ENCODE measurements at regions not wholly inside any gene's neighbourhood (a gene's known extent, or its start where the extent isn't known, plus 50 kb on each side); places are given as distances from the start of the nearest gene placed in this dataset.

GRCh38 chr7:131255242-131255641, 72.4 kb upstream of the MKLN1 start:
- DNase-seq (ENCODE audit: low read depth in 2 of 2), result no peak

DNA sequence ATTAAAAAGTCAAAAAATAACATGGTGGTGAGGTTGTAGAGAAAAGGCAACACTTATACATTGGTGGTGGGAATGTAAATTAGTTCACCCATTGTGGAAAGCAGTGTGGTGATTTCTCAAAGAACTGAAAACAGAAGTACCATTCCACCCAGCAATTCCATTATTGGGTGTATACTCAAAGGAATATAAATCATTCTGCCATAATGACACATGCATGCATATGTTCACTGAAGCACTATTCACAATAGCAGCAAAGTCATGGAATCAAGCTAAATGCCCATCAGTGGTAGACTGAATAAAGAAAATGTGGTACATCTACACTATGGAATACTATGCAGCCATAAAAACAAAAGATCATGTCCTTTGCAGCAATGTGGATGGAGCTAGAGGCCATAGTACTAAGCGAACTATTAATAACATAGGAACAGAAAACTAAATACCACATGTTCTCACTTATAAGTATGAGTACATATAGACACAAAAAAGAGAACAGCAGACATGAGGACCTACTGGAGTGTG, 66.1 kb upstream of the MKLN1 start:
- DNase-seq (ENCODE audit: low read depth in 2 of 2), result no peak

DNA sequence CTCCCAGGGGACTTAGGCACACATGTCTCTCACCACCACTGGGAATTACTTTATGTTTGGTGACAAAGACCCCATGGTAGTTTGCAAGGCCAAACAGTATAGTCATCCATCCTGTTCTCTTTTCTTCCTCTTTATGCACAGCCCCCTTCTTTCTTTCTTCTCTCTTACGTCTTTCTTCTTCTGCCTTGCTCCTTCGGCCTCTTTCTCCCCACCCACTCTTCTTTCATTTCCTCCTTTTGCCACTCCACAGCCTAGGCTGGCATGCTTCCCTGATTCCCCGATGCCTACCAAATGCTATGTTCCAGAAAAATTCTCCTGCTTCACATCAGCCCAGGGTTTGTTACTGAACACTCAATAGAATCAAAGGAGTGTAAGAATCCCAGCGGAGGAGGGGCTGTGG, 62.4 kb upstream of the MKLN1 start:
- DNase-seq (ENCODE audit: low read depth in 2 of 2), result no peak

GRCh38 chr7:131267631-131268030, 60.0 kb upstream of the MKLN1 start:
- no peak for DNase-seq (ENCODE audit: low read depth in 2 of 2)

DNA sequence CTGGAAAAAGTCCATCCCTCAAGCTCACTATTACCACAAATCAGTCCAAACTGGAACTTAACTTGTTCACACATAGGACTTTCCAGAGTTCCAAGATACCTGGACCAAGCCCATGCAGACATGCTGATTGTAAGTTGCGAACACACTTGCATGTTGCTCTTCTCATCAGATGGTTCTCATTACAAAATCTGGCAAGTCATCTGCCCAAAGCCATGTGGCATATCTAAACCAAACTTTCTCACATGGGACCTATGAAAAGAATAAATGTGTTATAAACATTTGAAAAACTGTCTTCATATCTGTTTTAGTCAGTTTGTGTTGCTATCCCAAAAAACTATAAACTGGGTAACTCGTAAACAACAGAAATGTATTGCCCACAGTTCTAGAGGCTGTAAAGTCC, 58.8 kb upstream of the MKLN1 start:
- no peak for DNase-seq (ENCODE audit: low read depth in 2 of 2)

DNA sequence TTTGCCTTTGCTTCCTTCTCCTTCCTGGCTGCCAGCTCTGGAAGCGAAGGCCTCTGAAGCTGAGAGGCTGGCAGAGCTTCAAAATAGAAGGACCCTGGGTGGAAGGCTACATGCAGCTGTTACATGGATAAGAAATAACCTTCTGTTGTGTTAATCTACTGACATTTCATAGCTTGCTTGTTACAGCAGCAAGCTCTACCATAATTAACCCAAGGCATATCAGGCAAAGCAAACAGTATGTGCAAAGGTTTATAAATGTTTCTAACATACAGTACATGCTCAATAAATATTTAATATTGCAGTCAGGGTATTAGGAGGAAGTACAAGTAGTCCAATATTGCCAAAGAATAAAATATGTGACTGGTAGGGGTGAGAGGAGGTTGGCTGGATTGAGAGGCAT, 55.6 kb upstream of the MKLN1 start:
- no peak for DNase-seq (ENCODE audit: low read depth in 2 of 2)

GRCh38 chr7:131274986-131275385, 52.7 kb upstream of the MKLN1 start:
- DNase-seq (ENCODE audit: low read depth in 2 of 2), result no peak

- DNase-seq (ENCODE audit: low read depth in 2 of 2), result no peak
These were observed 51.5 kb upstream of the MKLN1 start for GRCh38 chr7:131276190-131276589.

- no peak for DNase-seq (ENCODE audit: low read depth in 2 of 2)
These were observed 50.9 kb upstream of the MKLN1 start for GRCh38 chr7:131276748-131277147.

All from stimulated activated CD4-positive, alpha-beta T cell treated with anti-CD3 and anti-CD28 coated beads, Interleukin-15, amount 100 ng/mL, for 48 hours (primary cell).